Endodermal cell (in vitro differentiated cells): ENCODE measurements at regions not wholly inside any gene's neighbourhood (a gene's known extent, or its start where the extent isn't known, plus 50 kb on each side); places are given as distances from the start of the nearest gene placed in this dataset.

ENCODE experiments used
- DNase-seq: peaks from one replicate; pipeline ENCODE4 v3.0.0-alpha.2; 2017
- H3K27ac ChIP-seq: 2 replicates; pipeline ENCODE4 v1.5.1; 2013; ENCODE audit warnings: mild to moderate bottlenecking, low read depth, low read length, moderate library complexity
- H3K27me3 ChIP-seq: 2 replicates; pipeline ENCODE4 v1.6.1; 2013; ENCODE audit warnings: mild to moderate bottlenecking, low read length, moderate library complexity; ENCODE audit not compliant: insufficient read depth, control insufficient read depth, poor library complexity, severe bottlenecking
- H3K36me3 ChIP-seq: 2 replicates; pipeline ENCODE4 v1.7.0; 2013; ENCODE audit warnings: mild to moderate bottlenecking, low read length, moderate library complexity; ENCODE audit not compliant: control insufficient read depth, insufficient read depth
- H3K4me1 ChIP-seq: one replicate; pipeline ENCODE4 v1.7.0; 2013; ENCODE audit warnings: low read length; ENCODE audit not compliant: control insufficient read depth, insufficient read depth
- H3K4me3 ChIP-seq: 2 replicates; pipeline ENCODE4 v1.5.1; 2013; ENCODE audit warnings: mild to moderate bottlenecking, low read length, moderate library complexity
- H3K9ac ChIP-seq: 2 replicates; pipeline ENCODE4 v1.6.1; 2013; ENCODE audit warnings: mild to moderate bottlenecking, low read length, moderate library complexity; ENCODE audit not compliant: poor library complexity, severe bottlenecking; ENCODE audit errors: extremely low read depth
- H3K9me3 ChIP-seq: 2 replicates; pipeline ENCODE4 v1.6.1; 2013; ENCODE audit warnings: mild to moderate bottlenecking, low read length, moderate library complexity; ENCODE audit not compliant: control insufficient read depth
- H3K27ac Mint-ChIP-seq: 2 replicates; pipeline ENCODE4 v1.8.0; 2020; ENCODE audit warnings: mixed read lengths
- H3K27me3 Mint-ChIP-seq: 2 replicates; pipeline ENCODE4 v1.8.0; 2021; ENCODE audit warnings: mild to moderate bottlenecking, mixed read lengths; ENCODE audit not compliant: insufficient read depth
- H3K36me3 Mint-ChIP-seq: 2 replicates; pipeline ENCODE4 v1.8.0; 2020; ENCODE audit warnings: low read depth, mixed read lengths
- H3K4me1 Mint-ChIP-seq: 2 replicates; pipeline ENCODE4 v1.8.0; 2020; ENCODE audit warnings: mixed read lengths
- H3K4me3 Mint-ChIP-seq: 2 replicates; pipeline ENCODE4 v1.8.0; 2020; ENCODE audit warnings: mild to moderate bottlenecking, moderate library complexity, mixed read lengths
- H3K9me3 Mint-ChIP-seq: 2 replicates; pipeline ENCODE4 v1.8.0; 2020; ENCODE audit warnings: mild to moderate bottlenecking, mixed read lengths
- CTCF ChIP-seq: fragments of 200-600 bp; sonication (generic); conservative IDR thresholded peaks from 2 replicates; pipeline ENCODE4 v1.5.0; 2021; ENCODE audit warnings: antibody characterized with exemption, mild to moderate bottlenecking
- WGBS, 2 experiments: methylation state at CpG; one replicate each; pipeline versions ENCODE4 v1.1.5 to v1.1.7; 2013; ENCODE audit warnings: missing lambda C conversion rate in 2 of 2, mixed read lengths in 1 of 2; ENCODE audit not compliant: insufficient coverage in 1 of 2, insufficient read length in 1 of 2; 5-methylcytosine and 5-hydroxymethylcytosine counted together

GRCh38 chr3:184637705-184638104 is 74.2 kb downstream of the MAGEF1 start:
- Mint-ChIP-seq H3K4me1 (peaks cover 38% of the 10 kb centered on the region), H3K4me3 (no peak overlapping the region), H3K9me3 (no peaks in the 10 kb centered on the region), H3K27ac (no peak overlapping the region), H3K27me3 (peaks cover 14% of the 10 kb centered on the region), H3K36me3 (no peaks in the 10 kb centered on the region)
- DNase-seq: no peak
- H3K27ac ChIP-seq: no peak overlapping the region
- no peak for TF ChIP-seq CTCF
- H3K9me3 ChIP-seq: no peaks in the 10 kb centered on the region
- H3K27me3 ChIP-seq: no peaks in the 10 kb centered on the region
- no peaks in the 10 kb centered on the region for H3K36me3 ChIP-seq
- 96 to 100% methylated on average over 1 to 2 of the region's 2 CpGs for WGBS, 2 experiments
- H3K9ac ChIP-seq: no peak overlapping the region
- peaks cover 10% of the 10 kb centered on the region for H3K4me1 ChIP-seq
- H3K4me3 ChIP-seq: no peak overlapping the region

- peaks cover 33% of the 10 kb centered on the region for H3K4me1 Mint-ChIP-seq
- 84 to 100% methylated on average over 2 of the region's 3 CpGs for WGBS, 2 experiments
- Histone ChIP-seq H3K27me3 (no peaks in the 10 kb centered on the region), H3K9ac (no peak overlapping the region), H3K27ac (no peak overlapping the region), H3K4me3 (no peak overlapping the region), H3K36me3 (no peaks in the 10 kb centered on the region), H3K4me1 (peaks cover 2% of the 10 kb centered on the region), H3K9me3 (no peaks in the 10 kb centered on the region)
- TF ChIP-seq CTCF: no peak
- no peak overlapping the region for H3K27ac Mint-ChIP-seq
- no peak overlapping the region for H3K4me3 Mint-ChIP-seq
- peaks cover 14% of the 10 kb centered on the region for H3K27me3 Mint-ChIP-seq
- no peaks in the 10 kb centered on the region for H3K36me3 Mint-ChIP-seq
- H3K9me3 Mint-ChIP-seq: no peaks in the 10 kb centered on the region
- DNase-seq: no peak
These were observed 75.0 kb downstream of the MAGEF1 start for GRCh38 chr3:184636741-184637316.

- no peak for DNase-seq
- H3K36me3 Mint-ChIP-seq: no peaks in the 10 kb centered on the region
- WGBS, 2 experiments: 88 to 89% methylated on average over 6 to 13 of the region's 13 CpGs
- H3K27ac ChIP-seq: no peak overlapping the region
- H3K9me3 ChIP-seq: no peaks in the 10 kb centered on the region
- no peaks in the 10 kb centered on the region for H3K27me3 ChIP-seq
- H3K36me3 ChIP-seq: no peaks in the 10 kb centered on the region
- no peaks in the 10 kb centered on the region for H3K9me3 Mint-ChIP-seq
- peaks cover 31% of the 10 kb centered on the region for H3K4me1 Mint-ChIP-seq
- H3K27me3 Mint-ChIP-seq: peaks cover 14% of the 10 kb centered on the region
- H3K4me3 ChIP-seq: no peak overlapping the region
- no peak overlapping the region for H3K9ac ChIP-seq
- no peak overlapping the region for H3K27ac Mint-ChIP-seq
- no peak for TF ChIP-seq CTCF
- H3K4me1 ChIP-seq: peaks cover 4% of the 10 kb centered on the region
- no peak overlapping the region for H3K4me3 Mint-ChIP-seq
These were observed 74.2 kb downstream of the EPHB3 start for GRCh38 chr3:184635774-184636173.
